ENCODE measurements at regions not wholly inside any gene's neighbourhood (a gene's known extent, or its start where the extent isn't known, plus 50 kb on each side); places are given as distances from the start of the nearest gene placed in this dataset.
"Not testable (repeated sequence)": the region's sequence is repeated elsewhere in the genome, so short reads cannot be mapped to it uniquely, and the experiment has no call there.

GRCh38 chr5:8727396-8727795 lies 818.5 kb downstream of the SEMA5A start:
- no peak for DNase-seq

- DNase-seq, result no peak
Observed at GRCh38 chr5:8729437-8729836, 816.4 kb downstream of the SEMA5A start.

GRCh38 chr5:8730194-8730593 lies 815.7 kb downstream of the SEMA5A start:
- DNase-seq, result no peak

GRCh38 chr5:8731110-8731509 lies 814.8 kb downstream of the SEMA5A start:
- DNase-seq, result not testable (repeated sequence)

- DNase-seq, result no peak
Observed at GRCh38 chr5:8740595-8740994, 805.3 kb downstream of the SEMA5A start.

- DNase-seq, result no peak
Observed at GRCh38 chr5:8749556-8749955, 796.3 kb downstream of the SEMA5A start.

- no peak for DNase-seq
Observed at GRCh38 chr5:8750100-8750499, 795.8 kb downstream of the SEMA5A start.

GRCh38 chr5:8751971-8752370 lies 793.9 kb downstream of the SEMA5A start:
- DNase-seq, result no peak

- DNase-seq, result no peak
Observed at GRCh38 chr5:8752595-8752994, 793.3 kb downstream of the SEMA5A start.

- DNase-seq, result peak; percentile 73
Observed at GRCh38 chr5:8756498-8757084, 789.3 kb downstream of the SEMA5A start.

GRCh38 chr5:8765886-8766285 lies 780.0 kb downstream of the SEMA5A start:
- no peak for DNase-seq

- DNase-seq, result no peak
Observed at GRCh38 chr5:8766448-8766847, 779.4 kb downstream of the SEMA5A start.

- no peak for DNase-seq
Observed at GRCh38 chr5:8767111-8767510, 778.8 kb downstream of the SEMA5A start.

GRCh38 chr5:8767746-8768145 lies 778.1 kb downstream of the SEMA5A start:
- DNase-seq, result no peak

GRCh38 chr5:8769631-8770030 lies 776.2 kb downstream of the SEMA5A start:
- DNase-seq, result no peak

- no peak for DNase-seq
Observed at GRCh38 chr5:8770431-8770830, 775.4 kb downstream of the SEMA5A start.

- no peak for DNase-seq
Observed at GRCh38 chr5:8773046-8773615, 772.7 kb downstream of the SEMA5A start.

- DNase-seq, result no peak
Observed at GRCh38 chr5:8784692-8785091, 761.2 kb downstream of the SEMA5A start.

- DNase-seq, result no peak
Observed at GRCh38 chr5:8788246-8788645, 757.6 kb downstream of the SEMA5A start.

- no peak for DNase-seq
Observed at GRCh38 chr5:8805653-8806052, 740.2 kb downstream of the SEMA5A start.

GRCh38 chr5:8807636-8808035 lies 738.2 kb downstream of the SEMA5A start:
- no peak for DNase-seq

- DNase-seq, result no peak
Observed at GRCh38 chr5:8811581-8811980, 734.3 kb downstream of the SEMA5A start.

- DNase-seq, result no peak
Observed at GRCh38 chr5:8813180-8813579, 732.7 kb downstream of the SEMA5A start.

GRCh38 chr5:8814105-8814504 lies 731.8 kb downstream of the SEMA5A start:
- DNase-seq, result no peak

GRCh38 chr5:8824371-8824770 lies 721.5 kb downstream of the SEMA5A start:
- no peak for DNase-seq

Measured in dermis blood vessel endothelial cell (primary cell).